Loucy (cell line): ENCODE measurements at regions not wholly inside any gene's neighbourhood (a gene's known extent, or its start where the extent isn't known, plus 50 kb on each side); places are given as distances from the start of the nearest gene placed in this dataset.

Source experiments
- CTCF ChIP-seq: fragments of 200-600 bp; sonication (generic); conservative IDR thresholded peaks from 2 replicates; pipeline ENCODE4 v1.5.1; 2014; ENCODE audit warnings: mild to moderate bottlenecking, antibody characterized with exemption, low read length
- EZH2phosphoT487 ChIP-seq: fragments of 200-600 bp; IDR thresholded peaks from 2 replicates; pipeline ENCODE4 v1.6.1; 2018; ENCODE audit warnings: antibody characterized with exemption, mild to moderate bottlenecking, moderate library complexity, borderline replicate concordance

GRCh38 chr18:40673150-40673549, 1281.9 kb upstream of the PIK3C3 start:
- TF ChIP-seq CTCF (no peak), EZH2phosphoT487 (no peak)
